ENCODE measurements at regions not wholly inside any gene's neighbourhood (a gene's known extent, or its start where the extent isn't known, plus 50 kb on each side); places are given as distances from the start of the nearest gene placed in this dataset.
A peak's percentile ranks its signal among the peaks of the same experiment; 100 is the strongest.

DNA sequence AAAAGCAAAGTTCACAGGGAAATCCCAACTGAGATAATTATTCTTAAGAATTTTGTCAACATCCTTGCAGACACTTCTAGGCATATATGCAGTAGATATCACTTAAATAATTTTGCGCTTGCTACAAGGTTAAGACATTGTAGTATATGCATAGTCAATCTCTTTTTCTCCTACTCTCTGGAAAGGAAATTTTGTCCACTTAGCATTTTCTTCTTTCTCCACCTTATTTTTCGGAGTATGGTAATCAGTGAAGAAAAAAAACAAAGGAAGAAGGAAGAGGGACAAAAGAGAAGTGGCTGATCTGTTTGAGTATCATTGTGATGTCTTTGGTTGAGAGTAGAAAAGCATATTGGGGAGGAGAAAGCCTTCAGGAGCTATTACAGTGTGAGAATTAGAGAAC, 104.6 kb downstream of the LACC1 start:
- DNase-seq (no peak), ATAC-seq (no peak)
- Histone ChIP-seq H3K9me3 (no peaks in the 10 kb centered on the region), H3K36me3 (no peaks in the 10 kb centered on the region), H3K4me1 (peaks cover 0 to 28% (median 18%) of the 10 kb centered on the region in 9 donors), H3K27me3 (no peaks in the 10 kb centered on the region), H3K4me3 (no peak overlapping the region), H3K27ac (no peak overlapping the region)
- intact Hi-C loops (cut with DNase I) = loop anchor here in 1 of 10 donors (5.0 to 10.0 kb wide), 2 partner anchors 77 to 121 kb away; no protein-coding TSS in a partner anchor
- TF ChIP-seq, protein P1, sequence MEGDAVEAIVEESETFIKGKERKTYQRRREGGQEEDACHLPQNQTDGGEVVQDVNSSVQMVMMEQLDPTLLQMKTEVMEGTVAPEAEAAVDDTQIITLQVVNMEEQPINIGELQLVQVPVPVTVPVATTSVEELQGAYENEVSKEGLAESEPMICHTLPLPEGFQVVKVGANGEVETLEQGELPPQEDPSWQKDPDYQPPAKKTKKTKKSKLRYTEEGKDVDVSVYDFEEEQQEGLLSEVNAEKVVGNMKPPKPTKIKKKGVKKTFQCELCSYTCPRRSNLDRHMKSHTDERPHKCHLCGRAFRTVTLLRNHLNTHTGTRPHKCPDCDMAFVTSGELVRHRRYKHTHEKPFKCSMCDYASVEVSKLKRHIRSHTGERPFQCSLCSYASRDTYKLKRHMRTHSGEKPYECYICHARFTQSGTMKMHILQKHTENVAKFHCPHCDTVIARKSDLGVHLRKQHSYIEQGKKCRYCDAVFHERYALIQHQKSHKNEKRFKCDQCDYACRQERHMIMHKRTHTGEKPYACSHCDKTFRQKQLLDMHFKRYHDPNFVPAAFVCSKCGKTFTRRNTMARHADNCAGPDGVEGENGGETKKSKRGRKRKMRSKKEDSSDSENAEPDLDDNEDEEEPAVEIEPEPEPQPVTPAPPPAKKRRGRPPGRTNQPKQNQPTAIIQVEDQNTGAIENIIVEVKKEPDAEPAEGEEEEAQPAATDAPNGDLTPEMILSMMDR (IDR thresholded peaks at IDR 0.05) = no peak
- WGBS, 2 donors = 89 to 94% methylated on average over 2 of the region's 2 CpGs

DNA sequence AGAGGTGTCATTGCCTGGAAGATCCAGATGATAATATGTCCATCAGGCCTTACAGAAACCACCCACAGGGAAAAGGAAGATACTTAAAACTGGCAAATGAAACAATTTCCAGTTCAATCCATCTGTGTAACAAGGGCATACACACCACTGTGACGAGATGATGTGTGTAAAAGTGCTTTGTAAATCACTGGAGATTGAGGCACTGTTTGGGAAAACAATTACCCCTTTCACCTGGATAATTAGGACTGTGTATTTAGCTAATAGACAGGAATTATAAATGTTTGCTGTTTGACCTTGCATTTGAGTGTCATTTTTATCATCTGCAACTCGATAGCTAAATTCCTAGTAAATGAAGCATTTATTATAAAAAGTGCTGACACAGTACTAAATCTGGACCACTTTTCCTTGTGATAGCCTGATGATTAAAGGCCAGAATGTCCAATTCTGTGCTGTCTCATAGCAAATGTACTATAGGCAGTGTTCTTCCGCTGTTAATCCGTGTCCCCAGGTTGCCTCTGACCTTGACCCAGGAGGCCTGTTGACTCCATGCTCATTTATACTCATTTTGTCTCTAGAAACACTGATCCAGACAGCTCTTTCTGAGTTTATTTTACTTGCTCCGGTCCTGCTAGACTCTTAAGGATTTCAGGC, 105.8 kb downstream of the LACC1 start:
- H3K9me3 ChIP-seq = no peaks in the 10 kb centered on the region
- no peaks in the 10 kb centered on the region for H3K27me3 ChIP-seq
- WGBS, 2 donors = 35 to 38% methylated on average over 5 of the region's 5 CpGs
- intact Hi-C loops (cut with DNase I) = loop anchor here in 4 of 10 donors (2.0 to 10.0 kb wide), 8 partner anchors 67 to 451 kb away; no protein-coding TSS in a partner anchor
- H3K27ac ChIP-seq = peak overlapping the region; percentile 38 to 82 (median 70)
- no peak overlapping the region for H3K4me3 ChIP-seq
- ATAC-seq (peak in 2 of 8 donors; percentile 25 to 27), DNase-seq (no peak)
- H3K4me1 ChIP-seq = peaks cover 0 to 33% (median 18%) of the 10 kb centered on the region in 9 donors
- TF ChIP-seq, protein P1 (IDR thresholded peaks at IDR 0.05) = no peak
- no peaks in the 10 kb centered on the region for H3K36me3 ChIP-seq

GRCh38 chr13:43986421-43986981, 106.8 kb downstream of the LACC1 start:
- TF ChIP-seq, protein P1 (IDR thresholded peaks at IDR 0.05) = peak in 4 of 9 donors; percentile 8 to 44 (median 26)
- Histone ChIP-seq H3K4me3 (no peak overlapping the region), H3K9me3 (no peaks in the 10 kb centered on the region), H3K4me1 (peaks cover 0 to 41% (median 18%) of the 10 kb centered on the region in 9 donors), H3K27me3 (no peaks in the 10 kb centered on the region), H3K27ac (peak overlapping the region; percentile 24 to 82 (median 73)), H3K36me3 (no peaks in the 10 kb centered on the region)
- 23 to 30% methylated on average over 3 of the region's 3 CpGs for WGBS, 2 donors
- ATAC-seq = peak; percentile 71 to 96 (median 90)
- peak in 1 of 2 donors; percentile 16 for DNase-seq
- intact Hi-C loops (cut with DNase I) = loop anchor here in 4 of 10 donors (2.0 to 10.0 kb wide), 8 partner anchors 66 to 450 kb away; no protein-coding TSS in a partner anchor

DNA sequence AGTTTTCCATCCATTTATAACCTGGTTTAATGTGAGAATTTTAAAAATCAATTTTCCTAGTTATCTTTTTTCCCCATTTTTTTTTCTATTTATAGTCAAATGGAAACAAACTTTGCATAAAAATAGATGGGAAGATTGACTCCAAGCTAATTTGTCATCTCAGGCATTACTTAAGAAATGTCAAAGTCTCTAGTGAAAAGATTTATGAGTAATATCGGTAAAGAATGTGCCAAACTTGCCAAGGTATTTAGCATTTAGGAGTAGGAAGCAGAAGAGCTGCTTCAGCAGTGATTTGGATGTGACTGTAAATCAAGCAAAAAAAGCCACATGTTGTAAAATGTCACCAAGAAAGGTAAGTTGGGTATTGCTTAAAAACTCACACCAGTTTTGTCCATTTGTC, 108.6 kb downstream of the LACC1 start:
- no peaks in the 10 kb centered on the region for H3K27me3 ChIP-seq
- no peaks in the 10 kb centered on the region for H3K9me3 ChIP-seq
- peaks cover 0 to 47% (median 19%) of the 10 kb centered on the region in 9 donors for H3K4me1 ChIP-seq
- no peak overlapping the region for H3K4me3 ChIP-seq
- WGBS, 2 donors = 63 to 76% methylated on average over 1 of the region's 1 CpG
- H3K36me3 ChIP-seq = no peaks in the 10 kb centered on the region
- peak overlapping the region in 2 of 10 donors; percentile 2 to 77 for H3K27ac ChIP-seq
- DNase-seq (no peak), ATAC-seq (no peak)
- TF ChIP-seq, protein P1 (IDR thresholded peaks at IDR 0.05) = no peak
- intact Hi-C loops (cut with DNase I) = loop anchor here in 4 of 10 donors (2.0 to 10.0 kb wide), 4 partner anchors 60 to 144 kb away; no protein-coding TSS in a partner anchor
